Osteocyte (in vitro differentiated cells): ENCODE measurements at regions not wholly inside any gene's neighbourhood (a gene's known extent, or its start where the extent isn't known, plus 50 kb on each side); places are given as distances from the start of the nearest gene placed in this dataset.

Experiments
- DNase-seq: peaks from one replicate; pipeline ENCODE4 v3.0.0; 2021; ENCODE audit warnings: mixed read lengths; ENCODE audit not compliant: unreplicated experiment; ENCODE audit errors: extremely low spot score
- H3K27ac Mint-ChIP-seq: one replicate; pipeline ENCODE4 v1.8.0; 2021; ENCODE audit warnings: mild to moderate bottlenecking, mixed read lengths; ENCODE audit not compliant: unreplicated experiment
- H3K27me3 Mint-ChIP-seq: one replicate; pipeline ENCODE4 v1.8.0; 2021; ENCODE audit warnings: mixed read lengths; ENCODE audit not compliant: unreplicated experiment
- H3K36me3 Mint-ChIP-seq: one replicate; pipeline ENCODE4 v1.8.0; 2021; ENCODE audit warnings: mixed read lengths; ENCODE audit not compliant: unreplicated experiment
- H3K4me1 Mint-ChIP-seq: one replicate; pipeline ENCODE4 v1.8.0; 2021; ENCODE audit warnings: mixed read lengths; ENCODE audit not compliant: unreplicated experiment
- H3K4me3 Mint-ChIP-seq: one replicate; pipeline ENCODE4 v1.8.0; 2021; ENCODE audit warnings: mild to moderate bottlenecking, moderate library complexity, mixed read lengths; ENCODE audit not compliant: unreplicated experiment
- H3K9me3 Mint-ChIP-seq: one replicate; pipeline ENCODE4 v1.8.0; 2021; ENCODE audit warnings: mixed read lengths; ENCODE audit not compliant: unreplicated experiment
- TF ChIP-seq, protein P1 (sequence below): fragments of 200-600 bp; sonication (generic); IDR thresholded peaks from 2 replicates; pipeline ENCODE4 v1.5.0; 2021; ENCODE audit warnings: antibody characterized with exemption, mild to moderate bottlenecking, moderate library complexity

DNA sequence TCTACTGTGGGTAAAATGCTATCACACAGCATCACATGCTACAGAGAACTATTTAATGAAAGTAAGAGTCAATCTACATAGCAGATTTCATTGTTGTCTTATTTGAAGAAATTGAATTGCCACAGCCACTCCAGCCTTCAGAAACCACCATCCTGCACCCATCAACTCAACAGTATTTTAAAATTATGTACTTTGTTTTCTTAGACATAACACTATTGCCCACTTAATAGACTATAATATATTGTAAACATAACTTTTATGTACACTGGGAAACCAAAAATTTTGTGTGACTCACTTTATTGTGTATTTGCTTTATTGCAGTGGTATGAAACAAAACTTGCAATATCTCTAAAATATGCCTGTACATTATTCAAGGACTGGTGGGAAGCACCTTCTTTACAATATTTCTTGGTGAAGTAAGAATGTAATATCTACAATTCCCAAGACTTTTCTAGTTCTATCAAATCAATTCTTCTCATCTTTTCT is 133.0 kb downstream of the DUSP10 start:
- H3K27me3 Mint-ChIP-seq = no peaks in the 10 kb centered on the region
- peaks cover 10% of the 10 kb centered on the region for H3K4me1 Mint-ChIP-seq
- H3K27ac Mint-ChIP-seq = no peak overlapping the region
- H3K4me3 Mint-ChIP-seq = no peak overlapping the region
- H3K9me3 Mint-ChIP-seq = no peaks in the 10 kb centered on the region
- TF ChIP-seq, protein P1, sequence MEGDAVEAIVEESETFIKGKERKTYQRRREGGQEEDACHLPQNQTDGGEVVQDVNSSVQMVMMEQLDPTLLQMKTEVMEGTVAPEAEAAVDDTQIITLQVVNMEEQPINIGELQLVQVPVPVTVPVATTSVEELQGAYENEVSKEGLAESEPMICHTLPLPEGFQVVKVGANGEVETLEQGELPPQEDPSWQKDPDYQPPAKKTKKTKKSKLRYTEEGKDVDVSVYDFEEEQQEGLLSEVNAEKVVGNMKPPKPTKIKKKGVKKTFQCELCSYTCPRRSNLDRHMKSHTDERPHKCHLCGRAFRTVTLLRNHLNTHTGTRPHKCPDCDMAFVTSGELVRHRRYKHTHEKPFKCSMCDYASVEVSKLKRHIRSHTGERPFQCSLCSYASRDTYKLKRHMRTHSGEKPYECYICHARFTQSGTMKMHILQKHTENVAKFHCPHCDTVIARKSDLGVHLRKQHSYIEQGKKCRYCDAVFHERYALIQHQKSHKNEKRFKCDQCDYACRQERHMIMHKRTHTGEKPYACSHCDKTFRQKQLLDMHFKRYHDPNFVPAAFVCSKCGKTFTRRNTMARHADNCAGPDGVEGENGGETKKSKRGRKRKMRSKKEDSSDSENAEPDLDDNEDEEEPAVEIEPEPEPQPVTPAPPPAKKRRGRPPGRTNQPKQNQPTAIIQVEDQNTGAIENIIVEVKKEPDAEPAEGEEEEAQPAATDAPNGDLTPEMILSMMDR = no peak
- no peak for DNase-seq
- no peaks in the 10 kb centered on the region for H3K36me3 Mint-ChIP-seq

- H3K36me3 Mint-ChIP-seq = no peaks in the 10 kb centered on the region
- H3K4me1 Mint-ChIP-seq = peaks cover 10% of the 10 kb centered on the region
- TF ChIP-seq, protein P1 = no peak
- DNase-seq = no peak
- H3K27ac Mint-ChIP-seq = no peak overlapping the region
- no peaks in the 10 kb centered on the region for H3K9me3 Mint-ChIP-seq
- H3K4me3 Mint-ChIP-seq = no peak overlapping the region
- peaks cover 4% of the 10 kb centered on the region for H3K27me3 Mint-ChIP-seq
Measured at GRCh38 chr1:221611656-221612046, 130.2 kb downstream of the DUSP10 start.

DNA sequence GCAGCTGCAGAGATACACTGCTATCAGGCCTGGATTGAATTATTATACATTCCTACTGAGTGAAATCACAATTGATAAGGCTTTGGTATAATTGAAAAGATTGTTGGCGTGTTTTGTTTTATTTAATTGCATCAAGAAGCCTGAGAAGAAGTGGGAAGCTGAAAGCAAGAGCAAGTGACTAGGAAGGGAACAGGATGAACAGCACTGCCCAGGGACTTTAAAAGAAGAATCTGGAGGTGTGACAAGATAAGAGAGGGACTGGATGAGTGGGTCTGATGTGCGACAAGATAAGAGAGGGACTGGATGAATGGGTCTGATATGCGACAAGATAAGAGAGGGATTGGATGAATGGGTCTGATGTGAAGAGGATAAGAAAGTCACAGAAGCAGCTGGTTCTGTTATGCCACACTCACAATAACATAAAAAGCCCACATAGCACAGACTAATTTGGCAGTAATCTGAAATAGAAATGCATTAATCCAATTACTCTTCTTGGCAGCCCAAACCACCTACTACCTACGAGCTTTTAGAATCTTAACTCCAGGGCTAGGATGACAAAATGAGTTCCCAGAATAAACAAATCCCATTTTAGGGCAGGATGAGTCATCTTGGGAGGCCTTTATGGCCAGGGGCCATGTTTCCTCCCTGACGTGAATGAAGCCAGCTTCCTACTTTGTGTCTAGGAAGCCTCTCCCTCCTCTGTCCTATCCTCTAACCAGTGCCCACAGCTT is 129.7 kb downstream of the DUSP10 start:
- peaks cover 7% of the 10 kb centered on the region for H3K27me3 Mint-ChIP-seq
- TF ChIP-seq, protein P1 = no peak
- H3K4me1 Mint-ChIP-seq = peaks cover 10% of the 10 kb centered on the region
- H3K4me3 Mint-ChIP-seq = no peak overlapping the region
- H3K27ac Mint-ChIP-seq = no peak overlapping the region
- no peaks in the 10 kb centered on the region for H3K36me3 Mint-ChIP-seq
- no peaks in the 10 kb centered on the region for H3K9me3 Mint-ChIP-seq
- no peak for DNase-seq

DNA sequence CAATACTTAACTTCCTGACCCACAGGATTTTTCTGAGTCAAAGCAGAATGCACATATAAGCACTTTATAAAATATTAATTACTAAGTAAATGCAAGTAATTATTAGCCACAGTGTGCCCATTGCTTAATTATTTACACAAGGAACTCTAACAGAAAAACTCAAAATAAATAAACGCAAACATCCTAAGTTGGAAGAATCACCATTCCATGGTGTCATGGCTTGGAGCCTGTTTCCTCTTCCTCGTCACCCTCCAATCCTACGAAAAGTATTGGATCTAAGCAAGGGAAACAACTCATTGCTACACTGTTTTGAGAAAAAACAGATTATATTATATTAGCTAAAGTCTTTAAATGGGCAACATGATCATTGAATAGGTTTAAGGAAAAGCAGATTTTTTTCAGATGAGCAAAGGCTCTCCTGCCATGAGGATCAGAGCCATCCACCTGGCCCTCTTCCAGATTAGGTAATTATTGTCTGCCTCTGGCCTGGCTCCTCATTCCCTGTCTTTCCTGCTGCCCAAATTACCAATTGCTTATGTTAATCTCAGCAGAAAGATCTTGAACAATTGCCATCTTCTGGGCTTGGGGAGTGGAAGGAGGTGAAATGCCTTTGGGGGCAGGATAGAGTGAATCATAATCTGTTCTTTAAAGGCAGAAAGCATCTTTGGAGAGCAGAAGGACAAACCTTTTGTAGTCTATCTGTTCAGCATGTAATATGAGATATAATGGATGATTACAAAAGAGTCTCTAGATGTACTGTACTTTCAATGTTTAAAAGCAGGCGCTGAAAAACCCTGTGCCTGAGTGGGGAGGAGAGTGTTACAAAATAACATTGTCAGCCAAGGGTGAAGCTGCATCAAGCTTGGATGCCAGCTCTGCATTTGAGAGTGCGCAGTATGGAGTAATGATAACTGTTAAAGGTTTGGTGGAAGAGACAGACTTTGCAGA is 121.2 kb downstream of the DUSP10 start:
- no peak for DNase-seq
- Mint-ChIP-seq H3K4me1 (no peaks in the 10 kb centered on the region), H3K4me3 (no peak overlapping the region), H3K36me3 (no peaks in the 10 kb centered on the region), H3K27ac (no peak overlapping the region), H3K9me3 (no peaks in the 10 kb centered on the region), H3K27me3 (peaks cover 51% of the 10 kb centered on the region)
- TF ChIP-seq, protein P1 = no peak

- Mint-ChIP-seq H3K27me3 (peaks cover 57% of the 10 kb centered on the region), H3K4me1 (no peaks in the 10 kb centered on the region), H3K9me3 (no peaks in the 10 kb centered on the region), H3K36me3 (no peaks in the 10 kb centered on the region), H3K4me3 (no peak overlapping the region), H3K27ac (no peak overlapping the region)
- TF ChIP-seq, protein P1 = no peak
- DNase-seq = no peak
Measured at GRCh38 chr1:221621683-221622082, 120.2 kb downstream of the DUSP10 start.
